Thyroid gland (tissue), 4 donors: ENCODE measurements at regions not wholly inside any gene's neighbourhood (a gene's known extent, or its start where the extent isn't known, plus 50 kb on each side); places are given as distances from the start of the nearest gene placed in this dataset.

ENCODE experiments used
- CTCF ChIP-seq, 6 experiments: fragments of 200-600 bp in 3 of 6; fragments of 450-650 bp in 3 of 6; sonication (generic) in 3 of 6; IDR thresholded peaks; one replicate each; pipeline ENCODE4 v1.5.1; 2016 to 2019; ENCODE audit warnings: antibody characterized with exemption in 6 of 6, mild to moderate bottlenecking in 2 of 6, inconsistent platforms in 1 of 6, moderate library complexity in 1 of 6
- POLR2A ChIP-seq, 2 donors: fragments of 450-650 bp; IDR thresholded peaks; one replicate each; pipeline ENCODE4 v1.6.1; 2017; ENCODE audit warnings: antibody characterized with exemption in 2 of 2, mild to moderate bottlenecking in 2 of 2, moderate library complexity in 1 of 2

GRCh38 chr2:142462306-142462705 lies 331.5 kb upstream of the LRP1B start:
- TF ChIP-seq CTCF (IDR thresholded peaks at IDR 0.05), result no peak
- no peak for TF ChIP-seq POLR2A (IDR thresholded peaks at IDR 0.05)
